Mammary epithelial cell (primary cell): ENCODE measurements at regions not wholly inside any gene's neighbourhood (a gene's known extent, or its start where the extent isn't known, plus 50 kb on each side); places are given as distances from the start of the nearest gene placed in this dataset.

Experiments
- EZH2 ChIP-seq: IDR thresholded peaks from 2 replicates; pipeline ENCODE4 v1.6.1; 2012; ENCODE audit warnings: low read length, inconsistent platforms, borderline replicate concordance
- TF ChIP-seq, protein P1 (sequence below), 2 donors: IDR thresholded peaks in 1 of 2; conservative IDR thresholded peaks in 1 of 2; 2 replicates each; pipeline ENCODE4 v1.5.1; 2011 to 2012; ENCODE audit warnings: inconsistent platforms in 2 of 2, low read length in 2 of 2, mild to moderate bottlenecking in 2 of 2, control low read depth in 1 of 2, low read depth in 1 of 2; ENCODE audit not compliant: insufficient read depth in 1 of 2; ENCODE audit errors: extremely low read depth in 1 of 2

DNA sequence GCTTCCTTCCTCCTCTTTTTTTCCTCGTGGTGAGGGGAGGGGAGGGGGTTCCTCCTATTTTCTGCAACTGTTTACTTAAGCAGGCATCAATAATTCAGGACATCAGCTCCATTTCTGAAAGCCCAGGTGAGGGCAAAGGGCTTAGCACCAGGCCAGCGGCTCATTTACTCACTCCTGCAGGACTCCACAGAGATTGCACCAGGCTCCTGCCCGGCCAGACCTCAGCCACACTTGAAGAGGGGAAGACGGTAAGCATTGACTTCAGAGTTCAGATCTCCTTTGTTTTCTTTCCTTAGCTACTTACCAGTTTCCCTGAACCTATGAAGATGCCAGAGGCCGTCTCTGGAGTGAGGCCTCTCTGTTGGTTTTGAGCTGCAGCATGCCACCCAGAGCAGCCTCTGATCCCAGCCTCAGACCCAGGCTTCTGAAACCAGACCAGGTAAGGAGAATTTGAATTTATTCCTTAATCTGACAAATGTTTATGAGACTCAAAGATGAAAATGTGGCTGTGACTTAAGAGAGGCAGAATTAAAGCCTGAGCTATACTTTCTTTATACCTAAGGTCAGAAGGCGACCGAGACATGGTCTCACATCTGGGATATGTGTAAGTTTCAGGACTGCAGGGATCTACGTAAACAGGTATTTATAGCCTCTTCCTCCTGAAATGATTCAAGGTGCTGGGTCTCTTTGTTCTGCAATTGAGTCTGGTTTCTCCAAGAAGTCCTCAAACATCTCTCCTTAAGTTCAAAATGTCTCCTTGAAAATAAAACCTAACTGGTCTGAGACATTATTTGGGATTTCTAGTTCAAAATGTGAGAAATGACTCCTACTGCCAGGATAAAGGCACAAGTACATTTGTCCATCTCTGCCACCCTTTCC lies 272.5 kb upstream of the RUNX1 start:
- TF ChIP-seq, protein P1, sequence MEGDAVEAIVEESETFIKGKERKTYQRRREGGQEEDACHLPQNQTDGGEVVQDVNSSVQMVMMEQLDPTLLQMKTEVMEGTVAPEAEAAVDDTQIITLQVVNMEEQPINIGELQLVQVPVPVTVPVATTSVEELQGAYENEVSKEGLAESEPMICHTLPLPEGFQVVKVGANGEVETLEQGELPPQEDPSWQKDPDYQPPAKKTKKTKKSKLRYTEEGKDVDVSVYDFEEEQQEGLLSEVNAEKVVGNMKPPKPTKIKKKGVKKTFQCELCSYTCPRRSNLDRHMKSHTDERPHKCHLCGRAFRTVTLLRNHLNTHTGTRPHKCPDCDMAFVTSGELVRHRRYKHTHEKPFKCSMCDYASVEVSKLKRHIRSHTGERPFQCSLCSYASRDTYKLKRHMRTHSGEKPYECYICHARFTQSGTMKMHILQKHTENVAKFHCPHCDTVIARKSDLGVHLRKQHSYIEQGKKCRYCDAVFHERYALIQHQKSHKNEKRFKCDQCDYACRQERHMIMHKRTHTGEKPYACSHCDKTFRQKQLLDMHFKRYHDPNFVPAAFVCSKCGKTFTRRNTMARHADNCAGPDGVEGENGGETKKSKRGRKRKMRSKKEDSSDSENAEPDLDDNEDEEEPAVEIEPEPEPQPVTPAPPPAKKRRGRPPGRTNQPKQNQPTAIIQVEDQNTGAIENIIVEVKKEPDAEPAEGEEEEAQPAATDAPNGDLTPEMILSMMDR (conservative IDR thresholded peaks at IDR 0.05 in 1 of 2, IDR thresholded peaks at IDR 0.05 in 1 of 2; ENCODE audit: extremely low read depth in 1 of 2, insufficient read depth in 1 of 2, low read depth in 1 of 2, low read length in 2 of 2) = no peak
- TF ChIP-seq EZH2 = no peak
